Right atrium auricular region (tissue), 2 donors: ENCODE measurements at regions not wholly inside any gene's neighbourhood (a gene's known extent, or its start where the extent isn't known, plus 50 kb on each side); places are given as distances from the start of the nearest gene placed in this dataset.

Experiments used
- DNase-seq: peaks from one replicate; pipeline ENCODE4 v3.0.0-alpha.2; 2019; ENCODE audit warnings: low spot score
- H3K27ac ChIP-seq, 2 donors: fragments of 200-600 bp; sonication (generic); 1 replicate in 1 of 2; 2 replicates in 1 of 2; pipeline ENCODE4 v1.5.1; 2016 to 2019
- H3K27me3 ChIP-seq, 2 donors: fragments of 200-600 bp; sonication (generic); one replicate each; pipeline versions ENCODE4 v1.5.1 to v1.6.0; 2017 to 2019
- H3K36me3 ChIP-seq: fragments of 200-600 bp; sonication (generic); one replicate; pipeline ENCODE4 v1.5.1; 2016
- H3K4me1 ChIP-seq, 2 donors: fragments of 200-600 bp; sonication (generic); one replicate each; pipeline versions ENCODE4 v1.5.1 to v1.6.0; 2017 to 2019
- H3K4me3 ChIP-seq, 2 donors: fragments of 200-600 bp; sonication (generic); 1 replicate in 1 of 2; 2 replicates in 1 of 2; pipeline ENCODE4 v1.5.1; 2017 to 2019; ENCODE audit warnings: mild to moderate bottlenecking in 1 of 2, moderate library complexity in 1 of 2
- H3K9me3 ChIP-seq, 2 donors: fragments of 200-600 bp; sonication (generic); one replicate each; pipeline ENCODE4 v1.5.1; 2019
- CTCF ChIP-seq, 2 donors: fragments of 200-600 bp; sonication (generic); IDR thresholded peaks; one replicate each; pipeline ENCODE4 v1.5.1; 2019; ENCODE audit warnings: antibody characterized with exemption in 2 of 2

GRCh38 chr7:19537942-19538401, 170.9 kb downstream of the POLR1F start:
- Histone ChIP-seq H3K4me3 (no peak overlapping the region), H3K4me1 (no peaks in the 10 kb centered on the region), H3K9me3 (peaks cover 0 to 2% of the 10 kb centered on the region in 2 donors), H3K36me3 (no peaks in the 10 kb centered on the region), H3K27me3 (no peaks in the 10 kb centered on the region), H3K27ac (peak overlapping the region in 1 of 2 donors; percentile 21)
- TF ChIP-seq CTCF (IDR thresholded peaks at IDR 0.05) = no peak
- no peak for DNase-seq

- no peak for TF ChIP-seq CTCF (IDR thresholded peaks at IDR 0.05)
- Histone ChIP-seq H3K4me1 (no peaks in the 10 kb centered on the region), H3K27me3 (no peaks in the 10 kb centered on the region), H3K4me3 (no peak overlapping the region), H3K36me3 (no peaks in the 10 kb centered on the region), H3K27ac (no peak overlapping the region), H3K9me3 (no peaks in the 10 kb centered on the region)
- DNase-seq = no peak
Measured at GRCh38 chr7:19533266-19533665, 175.6 kb downstream of the POLR1F start.

GRCh38 chr7:19530852-19531251, 178.0 kb downstream of the POLR1F start:
- H3K27ac ChIP-seq = no peak overlapping the region
- TF ChIP-seq CTCF (IDR thresholded peaks at IDR 0.05) = no peak

GRCh38 chr7:19530261-19530660, 178.6 kb downstream of the POLR1F start:
- Histone ChIP-seq H3K9me3 (no peaks in the 10 kb centered on the region), H3K4me3 (no peak overlapping the region), H3K36me3 (no peaks in the 10 kb centered on the region), H3K27ac (no peak overlapping the region), H3K27me3 (no peaks in the 10 kb centered on the region), H3K4me1 (no peaks in the 10 kb centered on the region)
- no peak for DNase-seq
- no peak for TF ChIP-seq CTCF (IDR thresholded peaks at IDR 0.05)

More at GRCh38 chr7:19530852-19531251, 178.0 kb downstream of the POLR1F start:
- H3K4me3 ChIP-seq = no peak overlapping the region
- no peaks in the 10 kb centered on the region for H3K4me1 ChIP-seq
- no peaks in the 10 kb centered on the region for H3K9me3 ChIP-seq
- no peak for DNase-seq
- H3K27me3 ChIP-seq = no peaks in the 10 kb centered on the region
- H3K36me3 ChIP-seq = no peaks in the 10 kb centered on the region

GRCh38 chr7:19526639-19527038, 182.2 kb downstream of the POLR1F start:
- TF ChIP-seq CTCF (IDR thresholded peaks at IDR 0.05) = no peak
- no peaks in the 10 kb centered on the region for H3K9me3 ChIP-seq
- H3K27ac ChIP-seq = no peak overlapping the region
- no peaks in the 10 kb centered on the region for H3K36me3 ChIP-seq
- DNase-seq = no peak
- no peaks in the 10 kb centered on the region for H3K4me1 ChIP-seq
- no peak overlapping the region for H3K4me3 ChIP-seq
- H3K27me3 ChIP-seq = no peaks in the 10 kb centered on the region

GRCh38 chr7:19522486-19522885, 186.4 kb downstream of the POLR1F start:
- TF ChIP-seq CTCF (IDR thresholded peaks at IDR 0.05) = no peak
- H3K36me3 ChIP-seq = no peaks in the 10 kb centered on the region
- H3K4me3 ChIP-seq = no peak overlapping the region
- H3K4me1 ChIP-seq = no peaks in the 10 kb centered on the region
- H3K27ac ChIP-seq = no peak overlapping the region
- no peaks in the 10 kb centered on the region for H3K9me3 ChIP-seq
- no peaks in the 10 kb centered on the region for H3K27me3 ChIP-seq
- no peak for DNase-seq
